Testis (tissue), 2 donors: ENCODE measurements at regions not wholly inside any gene's neighbourhood (a gene's known extent, or its start where the extent isn't known, plus 50 kb on each side); places are given as distances from the start of the nearest gene placed in this dataset.

Experiments
- DNase-seq: peaks from one replicate; pipeline ENCODE4 v3.0.0-alpha.2; 2019
- H3K27ac ChIP-seq, 2 donors: fragments of 200-600 bp; sonication (generic); one replicate each; pipeline ENCODE4 v1.5.1; 2019
- H3K27me3 ChIP-seq: fragments of 200-600 bp; sonication (generic); one replicate; pipeline ENCODE4 v1.5.1; 2019
- H3K36me3 ChIP-seq: fragments of 200-600 bp; sonication (generic); one replicate; pipeline ENCODE4 v1.5.1; 2017; ENCODE audit warnings: low read depth; ENCODE audit errors: missing control alignments
- H3K4me1 ChIP-seq: fragments of 200-600 bp; sonication (generic); one replicate; pipeline ENCODE4 v1.5.1; 2019
- H3K4me3 ChIP-seq, 2 donors: fragments of 200-600 bp; sonication (generic); one replicate each; pipeline ENCODE4 v1.5.1; 2017 to 2019
- H3K9me3 ChIP-seq: fragments of 200-600 bp; sonication (generic); one replicate; pipeline ENCODE4 v1.5.1; 2017
- POLR2A ChIP-seq: fragments of 450-650 bp; IDR thresholded peaks from one replicate; pipeline ENCODE4 v1.6.1; 2017; ENCODE audit warnings: antibody characterized with exemption, mild to moderate bottlenecking, moderate library complexity
- WGBS, 2 donors: methylation state at CpG; one replicate each; pipeline ENCODE4 v1.1.5; 2018; 5-methylcytosine and 5-hydroxymethylcytosine counted together
- intact Hi-C: fragments of 100-400 bp; cut with DNase I; formaldehyde crosslinking; loops from one replicate; pipeline ENCODE4 v1.15.1; 2023; ENCODE audit warnings: low total_unique reads
- TF ChIP-seq, protein P1 (sequence below), 3 experiments: fragments of 450-650 bp in 2 of 3; fragments of 200-600 bp in 1 of 3; sonication (generic) in 1 of 3; IDR thresholded peaks; one replicate each; pipeline ENCODE4 v1.5.1; 2016 to 2019; ENCODE audit warnings: antibody characterized with exemption in 3 of 3, mild to moderate bottlenecking in 2 of 3, moderate library complexity in 1 of 3

GRCh38 chr20:11604339-11604738 is 313.4 kb upstream of the BTBD3 start:
- H3K27ac ChIP-seq = no peak overlapping the region
- DNase-seq = no peak
- intact Hi-C loops = no loop called here
- no peaks in the 10 kb centered on the region for H3K36me3 ChIP-seq
- no peaks in the 10 kb centered on the region for H3K4me1 ChIP-seq
- TF ChIP-seq, protein P1, sequence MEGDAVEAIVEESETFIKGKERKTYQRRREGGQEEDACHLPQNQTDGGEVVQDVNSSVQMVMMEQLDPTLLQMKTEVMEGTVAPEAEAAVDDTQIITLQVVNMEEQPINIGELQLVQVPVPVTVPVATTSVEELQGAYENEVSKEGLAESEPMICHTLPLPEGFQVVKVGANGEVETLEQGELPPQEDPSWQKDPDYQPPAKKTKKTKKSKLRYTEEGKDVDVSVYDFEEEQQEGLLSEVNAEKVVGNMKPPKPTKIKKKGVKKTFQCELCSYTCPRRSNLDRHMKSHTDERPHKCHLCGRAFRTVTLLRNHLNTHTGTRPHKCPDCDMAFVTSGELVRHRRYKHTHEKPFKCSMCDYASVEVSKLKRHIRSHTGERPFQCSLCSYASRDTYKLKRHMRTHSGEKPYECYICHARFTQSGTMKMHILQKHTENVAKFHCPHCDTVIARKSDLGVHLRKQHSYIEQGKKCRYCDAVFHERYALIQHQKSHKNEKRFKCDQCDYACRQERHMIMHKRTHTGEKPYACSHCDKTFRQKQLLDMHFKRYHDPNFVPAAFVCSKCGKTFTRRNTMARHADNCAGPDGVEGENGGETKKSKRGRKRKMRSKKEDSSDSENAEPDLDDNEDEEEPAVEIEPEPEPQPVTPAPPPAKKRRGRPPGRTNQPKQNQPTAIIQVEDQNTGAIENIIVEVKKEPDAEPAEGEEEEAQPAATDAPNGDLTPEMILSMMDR (IDR thresholded peaks at IDR 0.05) = no peak
- TF ChIP-seq POLR2A = no peak
- H3K9me3 ChIP-seq = no peaks in the 10 kb centered on the region
- 79 to 92% methylated on average over 1 of the region's 1 CpG for WGBS, 2 donors
- H3K27me3 ChIP-seq = no peaks in the 10 kb centered on the region
- no peak overlapping the region for H3K4me3 ChIP-seq

DNA sequence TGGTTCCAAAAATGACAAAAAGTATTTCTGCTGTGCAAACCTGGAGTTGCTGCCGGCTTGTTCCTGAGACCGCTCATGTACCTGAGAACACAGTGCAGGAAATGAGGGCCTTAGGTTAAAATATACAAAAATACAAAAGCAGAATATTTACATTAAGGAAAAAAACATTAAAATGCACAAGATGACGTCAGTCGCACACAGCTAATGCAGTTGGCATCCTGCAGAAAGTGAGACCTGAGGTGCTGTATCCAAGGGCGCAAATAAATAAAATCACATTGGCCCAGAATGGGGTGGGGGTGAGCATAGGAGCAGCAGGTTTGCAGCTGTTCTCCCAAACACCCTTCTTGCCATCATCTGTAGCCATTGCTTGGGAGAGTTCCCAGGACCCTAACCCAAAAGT is 310.6 kb upstream of the BTBD3 start:
- TF ChIP-seq, protein P1 (IDR thresholded peaks at IDR 0.05) = no peak
- TF ChIP-seq POLR2A = no peak
- no peak for DNase-seq
- H3K4me1 ChIP-seq = no peaks in the 10 kb centered on the region
- H3K27me3 ChIP-seq = no peaks in the 10 kb centered on the region
- 89 to 93% methylated on average over 5 of the region's 5 CpGs for WGBS, 2 donors
- no peak overlapping the region for H3K4me3 ChIP-seq
- H3K36me3 ChIP-seq = no peaks in the 10 kb centered on the region
- H3K27ac ChIP-seq = no peak overlapping the region
- intact Hi-C loops = no loop called here
- no peaks in the 10 kb centered on the region for H3K9me3 ChIP-seq

DNA sequence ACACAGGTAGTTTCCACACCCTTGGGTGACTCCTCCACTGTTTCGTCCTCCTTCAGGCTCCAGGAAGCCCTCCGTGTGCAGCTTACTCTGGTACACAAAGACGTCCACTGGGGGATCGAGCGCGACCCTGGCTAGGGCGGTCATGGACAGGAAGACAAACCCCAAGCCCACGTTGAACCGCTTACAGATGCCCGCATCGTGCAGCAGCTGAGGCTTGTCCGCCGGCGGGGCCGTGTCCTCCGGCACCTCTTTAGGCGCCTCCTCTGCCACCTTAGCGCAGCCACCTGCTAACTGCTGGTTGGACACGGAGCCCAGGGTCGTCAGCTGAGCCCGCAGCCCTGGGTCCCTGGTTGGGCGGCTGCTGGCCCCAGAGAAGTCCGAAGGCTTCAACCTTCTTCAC is 309.0 kb upstream of the BTBD3 start:
- peak overlapping the region in 1 of 2 donors; percentile 17 for H3K4me3 ChIP-seq
- DNase-seq = no peak
- intact Hi-C loops = no loop called here
- H3K27me3 ChIP-seq = no peaks in the 10 kb centered on the region
- TF ChIP-seq, protein P1 (IDR thresholded peaks at IDR 0.05) = no peak
- no peaks in the 10 kb centered on the region for H3K36me3 ChIP-seq
- 66 to 84% methylated on average over 19 to 23 of the region's 23 CpGs for WGBS, 2 donors
- H3K9me3 ChIP-seq = no peaks in the 10 kb centered on the region
- H3K4me1 ChIP-seq = no peaks in the 10 kb centered on the region
- no peak overlapping the region for H3K27ac ChIP-seq

GRCh38 chr20:11624704-11625103 is 293.0 kb upstream of the BTBD3 start:
- H3K9me3 ChIP-seq = no peaks in the 10 kb centered on the region
- H3K27me3 ChIP-seq = no peaks in the 10 kb centered on the region
- no peaks in the 10 kb centered on the region for H3K4me1 ChIP-seq
- H3K27ac ChIP-seq = no peak overlapping the region
- 90 to 93% methylated on average over 3 of the region's 3 CpGs for WGBS, 2 donors
- no peak overlapping the region for H3K4me3 ChIP-seq
- TF ChIP-seq POLR2A = no peak
- TF ChIP-seq, protein P1 (IDR thresholded peaks at IDR 0.05) = no peak
- H3K36me3 ChIP-seq = no peaks in the 10 kb centered on the region
- intact Hi-C loops = no loop called here
- no peak for DNase-seq

GRCh38 chr20:11626551-11626950 is 291.1 kb upstream of the BTBD3 start:
- 89 to 91% methylated on average over 4 of the region's 4 CpGs for WGBS, 2 donors
- DNase-seq = no peak

More at GRCh38 chr20:11626551-11626950, 291.1 kb upstream of the BTBD3 start:
- H3K27ac ChIP-seq = no peak overlapping the region
- H3K27me3 ChIP-seq = no peaks in the 10 kb centered on the region
- H3K4me3 ChIP-seq = no peak overlapping the region
- no peaks in the 10 kb centered on the region for H3K36me3 ChIP-seq
- no peaks in the 10 kb centered on the region for H3K9me3 ChIP-seq
- intact Hi-C loops = no loop called here
- TF ChIP-seq, protein P1 (IDR thresholded peaks at IDR 0.05) = no peak
- no peak for TF ChIP-seq POLR2A
- no peaks in the 10 kb centered on the region for H3K4me1 ChIP-seq
